GM19463 (cell line): ENCODE measurements at regions not wholly inside any gene's neighbourhood (a gene's known extent, or its start where the extent isn't known, plus 50 kb on each side); places are given as distances from the start of the nearest gene placed in this dataset.
"Not testable (repeated sequence)": the region's sequence is repeated elsewhere in the genome, so short reads cannot be mapped to it uniquely, and the experiment has no call there.

Experiments
- ATAC-seq: cut with Tn5 transposase; IDR thresholded peaks from one replicate; pipeline ENCODE4 v1.9.1; 2021; ENCODE audit warnings: mild to moderate bottlenecking, moderate library complexity; ENCODE audit not compliant: unreplicated experiment

DNA sequence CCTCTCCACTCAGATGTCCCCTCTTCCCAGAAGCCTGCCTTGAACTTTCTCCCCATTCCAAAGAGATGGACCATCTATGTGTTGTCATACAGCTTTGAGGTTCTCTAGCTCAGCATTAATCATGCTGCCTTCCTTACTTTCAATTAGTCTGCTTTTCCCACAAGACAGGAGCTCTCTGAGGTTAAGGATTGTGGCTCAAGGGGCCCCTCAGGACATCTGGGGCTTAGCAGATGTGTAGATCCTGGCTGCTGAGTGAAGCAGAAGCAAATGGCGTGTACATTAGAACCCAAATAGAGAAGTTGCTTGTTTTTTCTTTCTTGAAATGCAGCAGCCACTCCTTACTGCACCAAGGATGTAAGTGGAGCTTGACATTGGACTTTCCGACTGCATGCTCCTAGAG lies 330.5 kb upstream of the TNRC6C start:
- no peak for ATAC-seq

DNA sequence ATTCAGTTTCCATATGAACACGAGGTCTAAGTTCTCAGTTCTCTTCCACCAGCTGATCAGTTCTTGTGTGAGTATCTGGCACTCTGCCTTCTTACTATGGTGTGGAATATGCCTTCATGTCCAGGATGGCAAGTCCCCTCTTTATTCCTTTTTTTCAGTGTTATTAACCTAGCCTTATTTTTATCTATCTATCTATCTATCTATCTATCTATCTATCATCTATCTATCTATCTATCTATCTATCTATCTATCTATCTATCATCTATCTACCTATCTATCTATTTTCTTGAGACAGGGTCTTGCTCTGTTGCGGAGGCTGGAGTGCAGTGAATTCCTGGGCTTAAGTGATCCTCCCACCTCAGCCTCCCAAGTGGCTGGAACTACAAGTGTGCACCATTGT lies 329.2 kb upstream of the TNRC6C start:
- not testable (repeated sequence) for ATAC-seq

DNA sequence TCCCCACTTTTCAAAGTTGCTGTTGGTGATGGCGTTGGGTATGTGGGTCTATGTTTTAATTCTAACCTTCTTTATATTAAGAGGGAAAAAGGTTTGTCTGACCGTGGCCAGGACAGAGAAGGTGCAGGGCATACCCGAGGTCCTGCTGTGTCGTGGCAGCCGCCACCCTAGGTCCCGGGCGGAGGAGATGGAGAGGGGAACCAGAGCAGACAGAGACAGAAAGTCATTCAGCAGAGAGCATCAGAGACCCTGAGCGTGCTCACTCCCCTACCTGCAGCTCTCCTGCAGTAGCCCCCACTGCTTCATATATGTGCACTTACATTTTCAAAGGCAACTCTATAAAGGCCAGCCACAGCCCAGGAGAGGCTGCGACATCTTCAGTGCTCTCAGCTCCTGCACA lies 327.2 kb upstream of the TNRC6C start:
- no peak for ATAC-seq

DNA sequence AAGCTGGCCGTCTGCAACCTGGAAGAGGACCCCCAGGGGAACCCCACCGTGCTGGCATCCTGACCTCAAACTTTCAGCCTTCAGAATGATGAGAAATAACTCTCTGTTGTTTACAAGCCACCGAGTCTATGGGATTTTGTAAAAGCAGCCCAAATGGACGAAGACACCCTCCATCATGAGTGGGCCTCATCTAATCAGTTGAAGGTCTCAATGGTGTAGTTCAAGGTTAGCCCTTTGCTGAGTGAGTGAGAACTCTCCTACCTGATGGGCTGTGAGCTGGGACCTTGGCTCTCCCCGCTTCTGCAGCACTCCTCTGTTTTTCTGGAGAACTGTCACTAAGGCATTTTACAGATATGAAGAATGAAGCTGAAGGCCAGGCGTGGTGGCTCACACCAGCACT lies 325.9 kb upstream of the TNRC6C start:
- ATAC-seq: no peak

DNA sequence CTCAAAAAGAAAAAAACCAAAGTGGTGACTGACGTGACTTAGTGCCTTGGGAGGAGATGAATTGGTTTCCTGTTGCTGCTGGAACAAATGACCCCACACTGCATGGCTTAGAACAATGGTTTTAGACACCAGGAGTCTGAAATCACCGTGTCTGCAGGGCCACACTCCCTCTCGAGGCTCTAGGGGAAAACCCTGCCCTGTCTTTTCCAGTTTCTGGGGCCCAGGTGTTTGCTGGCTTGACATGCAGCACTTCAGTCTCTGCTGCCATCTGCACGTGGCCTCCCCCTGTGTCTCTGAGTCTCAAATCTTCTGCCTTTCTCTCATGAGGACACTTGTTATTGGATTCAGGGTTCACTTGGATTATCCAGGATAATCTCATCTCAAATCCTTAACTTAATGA lies 323.8 kb upstream of the TNRC6C start:
- no peak for ATAC-seq

DNA sequence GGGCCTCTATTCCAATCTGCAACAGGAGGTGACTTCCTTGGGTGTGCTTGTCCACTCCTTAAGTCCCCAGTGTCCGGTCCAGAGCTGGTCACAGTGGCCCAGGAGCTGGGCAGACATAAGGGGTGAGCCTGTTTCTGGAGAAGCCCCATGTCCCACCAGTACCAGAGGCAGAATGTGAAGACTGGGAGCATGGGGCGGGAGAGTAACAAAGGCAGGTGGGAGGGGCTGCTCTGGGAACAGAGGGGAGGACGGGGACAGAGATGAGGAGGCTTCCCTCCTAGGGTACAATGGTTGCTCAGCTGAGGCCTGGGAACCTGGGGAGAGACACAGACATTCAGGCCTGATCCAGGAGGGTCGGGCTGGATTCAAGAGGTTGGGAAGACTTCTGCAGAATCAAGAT lies 323.3 kb upstream of the TNRC6C start:
- no peak for ATAC-seq

DNA sequence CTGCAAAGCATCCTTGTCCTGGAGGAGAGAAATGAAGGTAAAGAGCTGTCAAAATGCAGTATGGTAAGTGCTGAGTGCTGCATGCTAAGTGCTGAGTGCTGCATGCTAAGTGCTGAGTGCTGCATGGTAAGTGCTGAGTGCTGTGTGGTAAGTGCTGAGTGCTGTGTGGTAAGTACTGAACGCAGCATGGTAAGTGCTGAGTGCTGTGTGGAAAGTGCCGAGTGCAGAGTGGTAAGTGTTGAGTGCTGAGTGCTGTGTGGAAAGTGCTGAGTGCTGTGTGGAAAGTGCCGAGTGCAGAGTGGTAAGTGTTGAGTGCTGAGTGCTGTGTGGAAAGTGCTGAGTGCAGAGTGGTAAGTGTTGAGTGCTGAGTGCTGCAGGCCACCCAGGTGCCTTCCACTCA lies 322.7 kb upstream of the TNRC6C start:
- not testable (repeated sequence) for ATAC-seq

DNA sequence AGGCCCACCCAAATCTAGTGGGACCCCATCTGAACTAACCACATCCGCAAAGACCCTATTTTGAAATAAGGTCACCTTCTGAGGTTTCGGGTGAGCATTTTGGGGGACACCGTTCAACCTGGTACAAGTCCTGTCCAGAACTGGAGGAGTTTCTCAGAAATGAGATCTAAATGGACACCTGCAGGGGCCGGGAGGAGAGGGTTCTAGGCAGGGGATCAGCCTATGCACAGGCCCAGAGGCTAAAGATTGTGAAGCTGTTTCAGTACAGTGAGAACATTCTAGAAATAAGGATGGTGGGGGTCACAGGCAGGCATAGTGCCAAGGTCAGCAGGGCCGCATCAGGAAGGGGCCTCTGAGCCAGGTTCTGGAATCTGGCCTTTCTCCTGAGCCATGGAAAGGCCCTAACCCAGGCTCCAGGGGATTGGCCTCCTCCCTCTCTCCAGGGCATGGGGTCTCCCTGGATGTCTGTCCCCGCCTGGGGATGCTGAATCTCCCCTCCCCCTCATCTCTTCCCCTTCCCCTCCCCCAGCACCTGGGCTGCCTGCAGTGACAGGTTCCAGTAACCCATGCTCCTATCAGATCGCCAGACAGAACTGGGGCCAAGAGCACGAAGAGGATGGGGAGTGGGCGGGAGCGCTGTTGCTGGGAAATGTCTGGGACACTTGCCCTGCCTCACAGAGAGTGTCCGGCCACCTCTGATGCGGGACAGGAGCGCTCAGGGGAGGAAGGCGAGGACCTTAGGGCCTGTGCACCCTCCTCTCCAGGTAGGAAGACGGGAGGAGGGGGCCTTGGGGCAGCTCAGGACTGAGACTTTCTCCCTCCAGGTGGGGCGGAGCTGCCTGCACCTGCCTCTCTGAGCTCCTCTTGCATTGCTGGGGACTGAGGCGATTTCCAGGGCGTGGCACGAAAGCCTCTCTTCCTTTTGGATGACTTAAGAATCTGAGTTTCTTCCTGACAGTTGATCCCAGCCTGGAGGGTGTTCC lies 321.4 kb upstream of the TNRC6C start:
- no peak for ATAC-seq

DNA sequence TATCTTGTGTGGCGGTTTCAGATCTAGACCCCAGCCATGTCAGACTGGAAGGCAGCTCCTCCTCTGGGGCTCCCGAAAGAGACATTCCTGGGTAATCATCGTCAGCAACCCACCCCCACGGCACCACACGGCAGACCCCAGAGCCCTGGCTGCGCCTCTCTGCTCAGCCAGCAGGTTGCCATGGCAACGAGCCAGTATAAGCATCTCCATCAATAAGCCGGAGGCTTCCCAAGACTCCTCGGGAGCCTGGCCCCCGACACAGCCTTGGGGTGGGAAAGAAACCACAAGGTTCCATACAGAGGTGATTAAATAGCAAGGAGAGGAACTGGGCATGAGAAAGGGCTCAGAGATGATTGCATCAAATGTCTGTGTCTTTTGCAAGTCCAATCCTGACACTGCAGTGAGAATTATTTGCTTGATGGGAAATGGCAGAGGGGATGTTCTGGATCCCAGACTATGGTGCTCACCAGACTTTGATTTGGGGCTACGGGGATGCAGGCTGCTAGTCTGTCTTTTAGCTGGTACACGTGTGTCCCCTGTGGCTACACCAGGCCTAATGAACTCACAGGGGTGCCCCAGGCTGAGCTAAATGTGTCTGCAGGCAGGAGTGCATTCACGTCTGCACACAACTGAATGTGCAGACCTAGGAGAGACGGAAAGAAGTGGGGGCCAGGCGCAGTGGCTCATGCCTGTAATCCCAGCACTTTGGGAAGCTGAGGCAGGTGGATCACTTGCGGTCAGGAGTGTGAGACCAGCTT lies 320.5 kb upstream of the TNRC6C start:
- no peak for ATAC-seq

DNA sequence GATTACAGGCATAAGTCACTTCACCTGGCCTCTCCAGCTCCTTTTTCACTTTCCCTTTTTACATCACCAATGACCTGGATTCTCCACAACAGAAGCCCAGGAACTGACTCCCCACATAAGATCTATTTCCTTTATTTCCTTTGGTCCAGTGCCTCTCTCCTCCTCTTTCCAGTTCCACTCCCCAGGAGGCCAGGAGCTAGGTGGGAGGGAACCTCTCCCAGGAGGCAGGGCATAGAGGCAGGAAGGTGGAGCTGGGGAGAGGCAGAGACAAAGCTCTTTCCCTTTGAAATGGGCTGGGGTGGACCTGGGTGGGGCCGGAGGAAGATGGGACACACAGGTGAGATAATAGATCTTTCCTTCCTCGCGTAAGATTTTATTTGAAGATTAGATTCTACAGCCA lies 318.3 kb upstream of the TNRC6C start:
- no peak for ATAC-seq

DNA sequence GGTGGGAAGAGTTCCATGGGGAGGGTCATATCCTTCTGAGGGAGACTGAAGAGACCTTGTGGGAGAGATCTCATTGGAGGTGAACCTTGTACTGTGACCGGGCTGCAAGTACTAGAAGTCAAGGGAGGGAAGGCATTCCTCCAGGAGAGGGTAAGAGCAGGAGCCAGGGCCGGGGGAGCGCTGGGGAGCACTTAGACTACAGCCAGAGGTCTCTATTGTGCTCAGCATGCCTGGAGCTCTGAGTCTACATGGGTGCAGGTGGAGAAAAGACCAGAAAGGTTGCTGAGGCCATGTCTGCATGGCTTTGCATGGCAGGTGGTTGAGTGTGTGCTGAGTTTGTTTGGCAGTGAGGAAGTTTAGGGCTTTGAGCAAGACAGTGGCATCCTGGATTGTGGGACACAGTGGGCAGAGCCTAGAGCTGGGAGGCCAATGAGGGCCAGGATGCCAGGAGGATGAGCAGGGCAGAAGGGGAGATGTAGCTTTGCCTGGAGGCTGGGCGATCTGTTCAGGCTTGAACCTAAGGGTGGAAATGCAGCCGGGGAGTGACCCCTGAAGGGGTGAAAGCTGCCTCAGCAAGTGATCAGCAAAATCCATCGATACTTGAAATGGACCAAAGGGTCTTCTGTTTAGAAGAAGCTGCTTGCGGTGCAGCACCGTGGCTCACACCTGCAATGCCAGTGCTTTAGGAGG lies 317.4 kb upstream of the TNRC6C start:
- no peak for ATAC-seq

DNA sequence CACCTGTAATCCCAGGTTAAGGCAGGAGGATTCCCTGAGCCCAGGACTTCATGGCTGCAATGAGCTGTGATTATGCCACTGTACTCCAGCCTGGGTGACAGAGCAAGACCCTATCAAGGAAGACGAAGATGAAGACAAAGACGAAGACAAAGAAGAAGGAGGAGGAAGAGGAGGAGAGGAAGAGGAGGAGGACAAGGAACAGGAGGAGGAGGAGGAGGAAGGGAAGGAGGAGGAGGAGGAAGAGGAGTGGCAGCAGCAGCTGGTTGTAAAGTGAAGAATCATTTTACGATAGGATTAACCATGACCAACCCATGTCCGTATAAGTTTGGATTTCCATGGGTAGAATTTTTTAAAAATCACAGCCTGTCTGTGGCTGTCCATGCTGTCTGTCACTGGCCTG lies 316.8 kb upstream of the TNRC6C start:
- no peak for ATAC-seq

DNA sequence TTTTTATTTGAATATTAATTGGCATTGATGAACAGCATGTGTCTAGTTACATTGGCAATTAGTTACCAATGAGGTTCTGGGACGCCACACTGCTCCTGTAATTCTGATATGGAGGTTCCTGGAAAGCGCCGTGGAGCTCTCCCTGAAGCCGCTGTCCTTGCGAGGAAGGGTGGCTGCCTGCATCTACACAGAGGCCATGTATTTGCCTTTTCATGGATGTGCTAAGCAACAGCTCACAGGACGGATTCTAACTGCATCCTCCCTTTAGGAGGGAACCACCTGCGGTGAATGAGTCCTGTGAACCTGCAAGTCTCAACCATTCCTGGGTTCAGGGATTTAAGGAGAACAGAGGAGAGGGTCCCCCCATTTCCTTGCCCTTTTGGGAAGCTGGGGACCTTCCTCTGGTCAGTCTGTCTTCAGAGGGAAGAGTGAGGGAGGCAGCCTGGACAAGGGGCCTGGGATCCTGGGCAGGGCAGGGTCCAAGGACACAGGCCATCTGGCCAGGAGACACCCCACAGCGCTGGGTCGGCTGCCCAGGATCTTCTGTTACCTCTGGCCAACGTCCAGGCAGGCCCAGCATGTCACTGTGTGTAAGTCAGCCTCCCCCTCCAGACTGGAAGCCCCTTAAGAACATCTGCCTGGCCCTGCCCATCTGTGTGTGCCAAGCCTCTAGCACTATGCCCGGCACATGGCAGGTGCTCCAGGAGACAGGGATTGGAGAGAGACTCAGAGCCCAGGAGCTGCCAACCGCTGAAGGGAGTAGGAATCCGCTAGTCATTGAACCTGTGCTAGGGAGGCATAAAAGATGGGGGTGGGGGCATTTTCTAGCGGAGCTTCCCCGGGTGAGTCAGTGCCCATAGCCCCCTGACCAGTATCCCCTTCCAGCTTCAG lies 314.1 kb upstream of the TNRC6C start:
- no peak for ATAC-seq

DNA sequence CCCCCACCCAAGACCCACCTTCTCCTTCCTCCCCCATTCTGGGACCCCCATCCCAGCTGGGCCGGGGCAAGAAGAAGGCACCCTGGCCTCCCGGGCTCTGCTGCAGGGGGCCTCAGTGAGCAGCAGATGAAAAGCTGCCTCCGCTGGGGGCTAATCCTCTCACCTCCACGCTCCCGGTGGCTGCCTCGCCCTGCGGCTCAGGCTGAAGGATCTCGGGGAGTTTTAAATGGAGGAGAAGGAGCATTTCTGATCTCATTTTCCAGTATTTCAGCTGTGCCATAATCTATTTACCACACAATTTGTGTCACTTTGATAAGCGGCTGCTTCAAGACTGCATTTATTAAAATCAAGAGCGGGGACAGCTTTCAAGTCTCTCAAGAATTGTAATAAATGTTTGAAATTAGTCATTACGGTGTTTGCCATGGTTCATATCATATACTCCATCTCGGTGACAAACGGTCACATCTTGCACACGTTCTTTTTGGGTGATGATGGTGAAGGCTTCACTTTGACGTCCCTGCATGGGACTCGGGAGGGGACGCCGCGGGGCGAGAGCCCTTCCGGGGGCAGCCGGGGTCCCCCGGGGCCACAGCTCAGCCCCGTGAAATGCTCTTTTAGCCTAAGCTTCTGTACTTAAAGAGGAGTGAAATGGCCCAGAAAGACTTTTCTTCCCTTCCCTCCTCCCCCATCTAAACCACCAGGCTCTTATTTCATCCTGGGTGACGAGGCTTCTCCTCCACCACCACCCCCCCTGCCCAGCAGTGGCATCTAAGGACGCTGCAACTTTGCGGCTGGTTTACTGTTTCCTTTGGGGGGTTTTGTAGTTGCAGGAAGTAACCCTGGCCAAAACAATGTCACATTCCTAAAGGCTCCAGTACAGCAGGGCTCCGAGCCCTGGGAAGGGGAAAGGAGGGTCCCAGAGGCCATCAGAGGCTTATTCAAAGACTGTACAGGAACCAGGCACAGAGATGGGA lies 313.1 kb upstream of the TNRC6C start:
- ATAC-seq: no peak

DNA sequence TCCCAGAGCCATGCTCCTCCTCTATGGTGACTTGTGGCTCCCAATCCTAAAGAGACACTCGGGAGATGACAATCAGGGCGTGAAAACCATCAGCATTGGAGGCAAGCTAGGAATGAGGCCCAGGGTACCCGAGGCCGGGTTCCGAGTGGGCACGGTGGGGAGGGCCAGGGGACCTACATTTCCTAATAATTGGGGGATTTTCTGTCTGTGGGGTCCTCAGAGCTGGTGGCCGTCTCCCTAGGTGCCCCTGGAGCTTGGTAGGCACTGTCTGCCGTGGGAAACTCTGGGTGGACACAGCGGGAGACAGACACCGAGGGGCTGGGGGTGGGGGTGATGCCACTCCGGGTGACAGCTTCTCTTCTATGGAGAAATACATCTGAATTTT lies 312.5 kb upstream of the TNRC6C start:
- no peak for ATAC-seq

DNA sequence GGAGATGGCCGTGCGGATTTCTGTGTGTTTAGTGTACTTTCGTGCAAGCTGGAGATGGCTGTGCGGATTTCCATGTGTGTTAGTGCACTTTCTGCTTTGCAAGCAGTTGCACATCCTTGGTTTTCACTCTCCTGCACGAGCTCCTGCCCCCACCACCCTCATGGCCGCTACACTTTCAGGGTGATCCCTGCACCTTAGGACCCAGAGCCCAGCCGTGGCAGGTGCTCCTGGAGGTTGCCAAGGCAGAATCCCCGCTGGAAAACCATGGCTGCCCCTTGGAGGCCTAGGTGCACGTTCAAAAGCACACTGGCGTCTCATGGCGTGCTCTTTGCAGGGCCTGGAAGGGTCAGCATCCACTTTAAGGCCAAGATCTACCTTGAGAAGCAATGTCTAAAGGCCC lies 311.0 kb upstream of the TNRC6C start:
- ATAC-seq: no peak

DNA sequence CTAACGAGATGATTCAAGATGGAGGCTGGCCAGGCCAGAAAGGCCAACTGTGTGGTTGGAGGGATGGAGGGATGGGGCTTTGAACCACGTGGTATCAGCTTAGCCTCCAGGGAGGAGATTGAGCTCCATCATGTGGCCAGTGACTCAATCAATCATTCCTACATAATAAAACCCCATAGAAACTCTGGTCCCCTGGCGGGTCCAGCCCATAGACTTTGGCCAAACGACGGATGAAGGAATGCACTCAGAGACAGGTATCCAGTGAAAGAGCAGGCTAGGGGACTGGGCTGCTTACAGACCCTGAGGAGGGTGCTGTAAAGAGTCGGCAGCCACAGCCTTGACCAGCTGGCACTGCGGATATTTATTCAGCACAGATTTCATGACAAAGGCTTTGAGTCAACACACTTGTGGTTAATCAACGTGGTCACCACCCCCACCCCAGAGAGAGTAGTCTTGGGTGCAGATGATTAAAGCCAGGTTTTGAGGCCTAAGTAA lies 308.7 kb upstream of the TNRC6C start:
- ATAC-seq: no peak

DNA sequence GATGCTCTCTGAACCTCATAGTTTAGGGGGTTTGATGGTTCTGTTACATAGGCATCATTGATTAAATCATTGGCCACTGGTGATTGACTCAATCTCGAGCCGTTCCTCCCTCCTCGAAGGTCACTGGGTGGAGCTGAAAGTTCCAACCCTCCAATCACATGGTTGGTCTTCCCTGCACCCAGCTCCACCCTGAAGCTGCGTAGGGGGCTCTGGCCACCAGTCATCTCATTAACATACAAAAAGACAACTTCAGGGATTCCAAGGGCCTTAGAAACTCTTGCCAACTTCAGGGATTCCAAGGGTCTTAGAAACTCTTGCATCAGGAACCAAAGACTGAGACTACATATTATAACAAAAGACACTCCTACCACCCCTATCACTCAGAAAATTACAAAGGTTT lies 306.5 kb upstream of the TNRC6C start:
- ATAC-seq: no peak

DNA sequence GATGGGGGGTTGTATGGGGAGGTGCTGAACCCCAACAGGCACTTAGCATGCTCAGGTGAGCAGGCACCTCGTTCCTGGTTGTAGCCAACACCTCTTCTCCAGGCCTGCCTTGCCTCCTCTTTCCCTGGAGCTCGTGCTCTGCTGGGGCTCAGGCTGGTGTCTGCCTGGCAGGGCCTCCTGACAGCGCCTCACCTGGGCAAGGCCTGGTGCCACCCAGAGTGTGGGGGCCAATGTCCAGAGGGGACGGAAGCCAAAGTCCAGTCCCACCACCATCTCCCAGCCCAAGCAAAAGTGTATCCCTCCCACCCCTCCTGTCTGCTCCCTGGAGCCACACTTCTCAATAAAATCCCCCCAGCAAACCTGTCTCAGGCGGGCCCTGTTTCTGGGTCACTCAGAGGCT lies 304.2 kb upstream of the TNRC6C start:
- ATAC-seq: no peak
